ENCODE measurements at regions not wholly inside any gene's neighbourhood (a gene's known extent, or its start where the extent isn't known, plus 50 kb on each side); places are given as distances from the start of the nearest gene placed in this dataset.

- H3K9me3 ChIP-seq (ENCODE audit: severe bottlenecking): no peaks in the 10 kb centered on the region
- no peak overlapping the region for H3K27ac ChIP-seq
- TF ChIP-seq CTCF (IDR thresholded peaks at IDR 0.05; ENCODE audit: low read depth, low read length): no peak
- no peak for DNase-seq
- H3K4me3 ChIP-seq (ENCODE audit: low read depth, low read length): no peak overlapping the region
- peaks cover 72% of the 10 kb centered on the region for H3K27me3 ChIP-seq (ENCODE audit: insufficient read depth, low read depth, severe bottlenecking)
- H3K36me3 ChIP-seq: no peaks in the 10 kb centered on the region
Observed at GRCh38 chr14:36021030-36021422, 155.5 kb downstream of the PTCSC3 start.

- no peak for TF ChIP-seq CTCF (IDR thresholded peaks at IDR 0.05; ENCODE audit: low read depth, low read length)
- no peak overlapping the region for H3K27ac ChIP-seq
- no peaks in the 10 kb centered on the region for H3K36me3 ChIP-seq
- no peaks in the 10 kb centered on the region for H3K9me3 ChIP-seq (ENCODE audit: severe bottlenecking)
- H3K27me3 ChIP-seq (ENCODE audit: insufficient read depth, low read depth, severe bottlenecking): peaks cover 76% of the 10 kb centered on the region
- no peak for DNase-seq
- no peak overlapping the region for H3K4me3 ChIP-seq (ENCODE audit: low read depth, low read length)
Observed at GRCh38 chr14:36020120-36021029, 156.1 kb downstream of the PTCSC3 start.

- Histone ChIP-seq H3K36me3 (no peaks in the 10 kb centered on the region), H3K27me3 (ENCODE audit: insufficient read depth, low read depth, severe bottlenecking) (peaks cover 80% of the 10 kb centered on the region), H3K4me3 (ENCODE audit: low read depth, low read length) (no peak overlapping the region), H3K9me3 (ENCODE audit: severe bottlenecking) (no peaks in the 10 kb centered on the region), H3K27ac (no peak overlapping the region)
- DNase-seq: no peak
- no peak for TF ChIP-seq CTCF (IDR thresholded peaks at IDR 0.05; ENCODE audit: low read depth, low read length)
Observed at GRCh38 chr14:36019126-36019525, 157.4 kb downstream of the PTCSC3 start.

GRCh38 chr14:36014236-36014635 lies 162.3 kb downstream of the PTCSC3 start:
- TF ChIP-seq CTCF (IDR thresholded peaks at IDR 0.05; ENCODE audit: low read depth, low read length): no peak
- H3K4me3 ChIP-seq (ENCODE audit: low read depth, low read length): no peak overlapping the region

GRCh38 chr14:36013483-36013882 lies 163.0 kb downstream of the PTCSC3 start:
- no peaks in the 10 kb centered on the region for H3K36me3 ChIP-seq
- no peak overlapping the region for H3K4me3 ChIP-seq (ENCODE audit: low read depth, low read length)
- H3K27me3 ChIP-seq (ENCODE audit: insufficient read depth, low read depth, severe bottlenecking): peaks cover 84% of the 10 kb centered on the region
- DNase-seq: no peak
- H3K27ac ChIP-seq: no peak overlapping the region
- H3K9me3 ChIP-seq (ENCODE audit: severe bottlenecking): no peaks in the 10 kb centered on the region
- no peak for TF ChIP-seq CTCF (IDR thresholded peaks at IDR 0.05; ENCODE audit: low read depth, low read length)

More at GRCh38 chr14:36014236-36014635, 162.3 kb downstream of the PTCSC3 start:
- Histone ChIP-seq H3K36me3 (no peaks in the 10 kb centered on the region), H3K27ac (no peak overlapping the region), H3K27me3 (ENCODE audit: insufficient read depth, low read depth, severe bottlenecking) (peaks cover 82% of the 10 kb centered on the region), H3K9me3 (ENCODE audit: severe bottlenecking) (no peaks in the 10 kb centered on the region)
- DNase-seq: no peak
